ENCODE measurements at regions not wholly inside any gene's neighbourhood (a gene's known extent, or its start where the extent isn't known, plus 50 kb on each side); places are given as distances from the start of the nearest gene placed in this dataset.

GRCh38 chr2:35378791-35379190 is 976.8 kb upstream of the CRIM1 start:
- Histone ChIP-seq H3K27me3 (replicated peaks; ENCODE audit: insufficient read depth) (no peaks in the 10 kb centered on the region), H3K4me3 (no peak overlapping the region), H3K4me1 (replicated peaks) (no peaks in the 10 kb centered on the region), H3K27ac (no peak overlapping the region), H3K36me3 (no peaks in the 10 kb centered on the region), H3K9me3 (no peaks in the 10 kb centered on the region)
- intact Hi-C loops (cut with DNase I), result no loop called here
- no peak for TF ChIP-seq POLR2A (IDR thresholded peaks at IDR 0.05)
- DNase-seq (ENCODE audit: low spot score), result no peak
- 66% methylated on average over 1 of the region's 1 CpG for WGBS

- WGBS, result 98% methylated on average over 4 of the region's 4 CpGs
- TF ChIP-seq POLR2A (IDR thresholded peaks at IDR 0.05) (no peak), CTCF (IDR thresholded peaks at IDR 0.05) (no peak), POLR2AphosphoS5 (IDR thresholded peaks at IDR 0.05) (no peak)
- H3K9me3 ChIP-seq, result no peaks in the 10 kb centered on the region
- H3K4me1 ChIP-seq (replicated peaks), result no peaks in the 10 kb centered on the region
- H3K27me3 ChIP-seq (replicated peaks; ENCODE audit: insufficient read depth), result no peaks in the 10 kb centered on the region
- intact Hi-C loops (cut with DNase I), result no loop called here
- no peak overlapping the region for H3K4me3 ChIP-seq
- H3K36me3 ChIP-seq, result no peaks in the 10 kb centered on the region
- H3K27ac ChIP-seq, result no peak overlapping the region
- DNase-seq (ENCODE audit: low spot score), result no peak
These were observed 980.7 kb upstream of the CRIM1 start for GRCh38 chr2:35374845-35375244.

GRCh38 chr2:35365859-35366258 is 989.7 kb upstream of the CRIM1 start:
- H3K4me3 ChIP-seq, result no peak overlapping the region
- 72% methylated on average over 2 of the region's 2 CpGs for WGBS
- H3K9me3 ChIP-seq, result no peaks in the 10 kb centered on the region
- intact Hi-C loops (cut with DNase I), result no loop called here
- TF ChIP-seq POLR2A (IDR thresholded peaks at IDR 0.05), result no peak
- TF ChIP-seq CTCF (IDR thresholded peaks at IDR 0.05), result no peak
- TF ChIP-seq POLR2AphosphoS5 (IDR thresholded peaks at IDR 0.05), result no peak
- no peaks in the 10 kb centered on the region for H3K4me1 ChIP-seq (replicated peaks)
- no peaks in the 10 kb centered on the region for H3K27me3 ChIP-seq (replicated peaks; ENCODE audit: insufficient read depth)
- H3K27ac ChIP-seq, result no peak overlapping the region
- no peak for DNase-seq (ENCODE audit: low spot score)
- no peaks in the 10 kb centered on the region for H3K36me3 ChIP-seq

GRCh38 chr2:35356332-35356731 is 999.2 kb upstream of the CRIM1 start:
- H3K4me3 ChIP-seq, result no peak overlapping the region
- DNase-seq (ENCODE audit: low spot score), result no peak
- no peaks in the 10 kb centered on the region for H3K4me1 ChIP-seq (replicated peaks)
- no peak overlapping the region for H3K27ac ChIP-seq
- intact Hi-C loops (cut with DNase I), result no loop called here
- H3K27me3 ChIP-seq (replicated peaks; ENCODE audit: insufficient read depth), result no peaks in the 10 kb centered on the region
- 79% methylated on average over 4 of the region's 4 CpGs for WGBS
- no peaks in the 10 kb centered on the region for H3K9me3 ChIP-seq
- no peak for TF ChIP-seq CTCF (IDR thresholded peaks at IDR 0.05)
- no peak for TF ChIP-seq POLR2AphosphoS5 (IDR thresholded peaks at IDR 0.05)
- no peaks in the 10 kb centered on the region for H3K36me3 ChIP-seq

- TF ChIP-seq POLR2AphosphoS5 (IDR thresholded peaks at IDR 0.05) (no peak), CTCF (IDR thresholded peaks at IDR 0.05) (no peak), POLR2A (IDR thresholded peaks at IDR 0.05) (no peak)
- no peaks in the 10 kb centered on the region for H3K4me1 ChIP-seq (replicated peaks)
- DNase-seq (ENCODE audit: low spot score), result no peak
- H3K27me3 ChIP-seq (replicated peaks; ENCODE audit: insufficient read depth), result no peaks in the 10 kb centered on the region
- WGBS, result 91% methylated on average over 6 of the region's 6 CpGs
- intact Hi-C loops (cut with DNase I), result no loop called here
- no peaks in the 10 kb centered on the region for H3K36me3 ChIP-seq
- H3K4me3 ChIP-seq, result no peak overlapping the region
- no peaks in the 10 kb centered on the region for H3K9me3 ChIP-seq
- no peak overlapping the region for H3K27ac ChIP-seq
These were observed 1000.5 kb upstream of the CRIM1 start for GRCh38 chr2:35355056-35355455.

Measured in prostate gland (tissue), 2 donors.